GM19468 (cell line): ENCODE measurements at regions not wholly inside any gene's neighbourhood (a gene's known extent, or its start where the extent isn't known, plus 50 kb on each side); places are given as distances from the start of the nearest gene placed in this dataset.

ENCODE experiments used
- ATAC-seq: cut with Tn5 transposase; IDR thresholded peaks from one replicate; pipeline ENCODE4 v1.9.1; 2021; ENCODE audit warnings: mild to moderate bottlenecking, moderate library complexity, moderate number of reproducible peaks; ENCODE audit not compliant: unreplicated experiment; ENCODE audit errors: extremely low read depth

DNA sequence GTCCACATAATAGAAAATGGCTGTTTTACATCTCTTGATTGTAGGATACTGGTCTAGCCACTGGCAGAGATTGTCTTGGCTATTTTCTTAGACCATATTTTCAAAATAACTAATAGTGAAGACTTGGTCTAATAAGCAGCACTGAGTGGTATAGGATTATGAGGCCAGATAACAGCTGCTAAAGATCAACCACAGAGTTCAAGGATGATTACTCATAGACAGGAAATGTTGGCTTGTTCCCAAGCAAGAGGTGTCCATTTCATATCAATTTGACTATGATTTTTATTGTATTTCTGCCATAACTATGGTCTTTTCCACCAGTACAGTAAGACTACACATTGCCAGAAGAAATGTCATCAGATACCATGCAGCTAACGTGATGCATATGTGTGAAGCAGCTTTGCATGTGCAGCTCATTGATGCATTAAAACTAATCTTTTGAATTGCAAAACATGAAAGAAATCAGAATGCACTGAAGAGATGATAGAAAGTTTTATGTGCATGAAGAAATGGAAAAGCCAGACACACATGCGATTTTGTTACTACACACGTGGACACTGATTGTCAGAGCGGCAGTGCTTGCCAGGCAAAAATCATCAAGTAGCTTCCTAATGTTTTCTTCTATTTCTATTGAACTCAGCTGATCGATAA lies 693.3 kb downstream of the CDH11 start:
- no peak for ATAC-seq

- no peak for ATAC-seq
These were observed 695.7 kb downstream of the CDH11 start for GRCh38 chr16:64426131-64426666.

- no peak for ATAC-seq
These were observed 696.5 kb downstream of the CDH11 start for GRCh38 chr16:64425381-64425780.

- ATAC-seq = no peak
These were observed 699.6 kb downstream of the CDH11 start for GRCh38 chr16:64422259-64422658.

GRCh38 chr16:64421515-64421914 lies 700.3 kb downstream of the CDH11 start:
- no peak for ATAC-seq

DNA sequence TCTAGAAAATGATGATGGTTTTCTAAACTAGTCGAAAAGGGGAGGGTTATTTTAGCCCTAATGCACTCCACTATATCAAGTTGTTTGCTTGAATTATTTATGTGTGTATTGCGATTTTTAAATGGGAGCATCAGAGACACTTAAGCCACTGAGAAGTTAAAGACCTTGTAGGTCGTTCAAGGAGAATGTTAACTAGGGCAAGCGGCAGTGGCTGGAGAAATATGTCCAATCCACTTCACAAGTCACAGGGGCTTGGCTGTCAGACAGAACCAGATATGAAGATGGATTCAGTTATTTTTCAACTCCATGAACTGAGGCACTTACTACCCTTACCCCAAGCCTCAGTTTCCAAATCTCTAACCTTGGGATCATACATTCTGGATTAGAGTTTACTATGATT lies 702.0 kb downstream of the CDH11 start:
- no peak for ATAC-seq

DNA sequence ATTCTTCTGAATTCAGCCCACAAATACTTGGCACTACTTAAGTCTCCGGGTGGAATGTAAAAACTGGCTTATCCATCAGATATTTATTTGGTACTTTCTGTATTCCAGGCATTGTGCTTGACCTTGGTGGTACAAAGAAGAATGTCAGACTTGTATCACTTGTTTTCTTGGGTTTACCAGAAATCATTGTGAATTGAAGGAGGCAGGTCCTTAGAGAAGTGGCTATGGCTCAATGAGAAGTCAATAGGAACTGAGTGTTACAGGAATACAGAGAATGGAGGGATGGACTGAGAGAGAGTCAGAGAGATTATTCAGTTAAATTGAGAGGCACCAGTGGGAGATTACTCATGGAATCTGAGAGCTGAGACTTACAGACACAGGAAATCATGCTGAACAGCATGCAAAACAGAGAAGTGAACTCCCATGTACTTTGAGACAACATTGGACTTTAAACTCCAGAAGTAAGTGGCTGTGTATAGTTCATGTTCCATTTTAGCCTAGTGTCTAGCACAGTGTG lies 704.1 kb downstream of the CDH11 start:
- ATAC-seq = no peak

DNA sequence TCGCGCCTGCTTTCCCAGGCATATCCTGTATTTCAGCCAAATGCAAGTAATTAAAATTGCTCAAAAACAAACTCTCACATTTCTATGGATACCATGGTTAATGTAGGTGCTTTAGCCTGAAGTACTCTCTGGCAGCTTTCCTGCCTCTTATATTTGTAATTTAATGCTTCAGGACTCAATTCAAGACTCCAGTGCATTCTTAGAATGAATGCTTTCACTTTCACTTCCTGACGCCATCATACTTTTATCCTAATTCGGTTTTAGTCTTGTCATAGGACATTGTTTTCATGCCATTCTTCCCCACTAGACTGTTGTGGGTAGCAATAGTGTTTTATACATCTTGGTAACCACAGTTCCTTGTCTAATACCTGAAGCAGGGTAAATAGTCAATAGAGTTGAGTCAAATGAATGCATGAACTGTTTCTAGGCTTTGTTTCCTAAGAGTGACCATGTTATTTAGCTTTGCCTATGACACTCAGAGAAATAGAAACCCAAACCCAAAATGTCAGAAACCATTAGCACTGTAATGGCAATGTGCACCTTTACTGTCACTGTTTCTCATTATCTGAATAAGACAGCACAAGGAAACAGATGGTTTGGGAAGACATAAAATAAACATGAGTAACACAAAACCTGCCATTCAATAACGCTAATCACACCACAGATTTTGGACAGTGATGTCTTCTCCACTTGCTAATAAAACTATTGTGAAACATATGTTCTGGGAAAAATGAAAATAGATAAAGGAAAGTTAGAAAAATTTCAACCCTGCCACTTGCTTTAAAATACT lies 705.5 kb downstream of the CDH11 start:
- ATAC-seq = no peak

- no peak for ATAC-seq
These were observed 709.1 kb downstream of the CDH11 start for GRCh38 chr16:64412578-64413280.

DNA sequence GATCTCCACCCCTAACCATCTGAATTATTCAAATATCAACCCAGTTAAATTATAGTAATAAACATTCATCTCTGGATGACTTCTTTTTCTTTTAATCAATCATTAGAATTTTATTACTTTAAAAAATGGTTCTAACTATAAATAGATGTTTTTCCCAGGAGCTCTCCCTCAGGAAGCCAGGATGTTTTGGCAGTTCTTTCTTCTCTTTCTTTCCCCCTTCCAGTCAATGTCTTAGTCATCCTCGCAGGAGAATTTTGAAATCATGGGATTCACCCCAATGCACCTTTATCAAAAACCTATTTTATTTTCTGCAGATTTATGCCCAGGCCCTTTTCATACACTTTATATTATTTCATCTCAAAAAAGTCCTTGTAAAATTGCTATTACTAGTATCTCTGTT lies 711.6 kb downstream of the CDH11 start:
- ATAC-seq = no peak

- no peak for ATAC-seq
These were observed 712.1 kb downstream of the CDH11 start for GRCh38 chr16:64409783-64410210.

- ATAC-seq = no peak
These were observed 713.2 kb downstream of the CDH11 start for GRCh38 chr16:64408699-64409098.

GRCh38 chr16:64406770-64407181 lies 715.1 kb downstream of the CDH11 start:
- ATAC-seq = no peak

DNA sequence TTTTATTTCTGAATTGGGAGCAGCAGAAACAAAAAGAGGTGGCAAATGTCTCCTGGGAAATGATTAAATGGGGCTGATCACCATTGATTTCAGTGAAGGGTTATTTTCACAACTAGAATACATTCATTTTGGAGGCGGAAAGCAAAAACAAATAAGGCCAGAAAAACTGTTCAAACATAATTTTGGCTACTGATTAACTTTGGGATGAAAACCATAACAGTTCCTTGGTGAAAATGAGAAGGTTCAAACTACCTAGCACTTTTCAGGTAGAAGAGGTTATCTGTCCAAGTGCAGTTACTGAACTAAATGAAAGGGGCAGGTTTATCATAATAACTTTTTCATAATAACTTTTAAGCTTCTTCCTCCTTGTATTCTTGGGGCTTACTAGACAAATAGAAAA lies 718.5 kb downstream of the CDH11 start:
- ATAC-seq = no peak

DNA sequence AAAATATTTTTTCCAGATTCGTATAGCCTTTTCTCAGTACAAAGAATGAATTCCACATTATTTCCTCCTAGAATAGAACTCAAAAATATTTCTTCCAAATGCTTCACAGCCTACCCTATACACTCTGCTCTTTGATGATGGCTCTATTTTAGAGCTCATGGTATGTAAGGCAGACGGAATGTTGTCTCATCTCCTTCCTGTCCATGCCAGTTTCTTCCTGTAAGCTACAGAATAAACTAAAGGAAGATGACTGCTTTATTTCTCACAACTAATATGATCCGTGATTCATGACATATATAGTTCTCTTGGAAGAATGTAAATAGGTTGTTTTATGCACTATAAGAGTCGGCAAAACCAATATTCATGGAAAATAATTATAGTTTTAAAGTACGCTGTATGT lies 723.1 kb downstream of the CDH11 start:
- no peak for ATAC-seq

GRCh38 chr16:64397945-64398508 lies 723.8 kb downstream of the CDH11 start:
- no peak for ATAC-seq

DNA sequence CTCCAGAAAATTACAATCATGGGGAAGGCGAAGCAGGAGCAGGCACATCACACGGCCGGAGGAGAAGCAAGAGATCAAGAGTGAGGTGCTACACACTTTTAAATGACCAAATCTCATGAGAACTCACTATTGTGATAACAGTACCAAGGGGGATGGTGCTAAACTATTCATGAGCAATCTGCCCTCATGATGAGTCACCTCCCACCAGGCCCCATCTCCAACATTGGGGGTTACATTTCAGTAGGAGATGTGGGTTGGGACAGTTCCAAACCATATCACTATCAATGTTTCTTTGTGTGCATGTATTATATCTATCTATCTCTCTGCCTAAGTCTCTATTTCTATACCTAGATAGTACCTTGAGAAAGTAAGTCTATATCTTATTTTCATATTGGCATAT lies 724.8 kb downstream of the CDH11 start:
- no peak for ATAC-seq

- ATAC-seq = no peak
These were observed 727.8 kb downstream of the CDH11 start for GRCh38 chr16:64394061-64394460.

GRCh38 chr16:64392456-64392855 lies 729.4 kb downstream of the CDH11 start:
- ATAC-seq = no peak

DNA sequence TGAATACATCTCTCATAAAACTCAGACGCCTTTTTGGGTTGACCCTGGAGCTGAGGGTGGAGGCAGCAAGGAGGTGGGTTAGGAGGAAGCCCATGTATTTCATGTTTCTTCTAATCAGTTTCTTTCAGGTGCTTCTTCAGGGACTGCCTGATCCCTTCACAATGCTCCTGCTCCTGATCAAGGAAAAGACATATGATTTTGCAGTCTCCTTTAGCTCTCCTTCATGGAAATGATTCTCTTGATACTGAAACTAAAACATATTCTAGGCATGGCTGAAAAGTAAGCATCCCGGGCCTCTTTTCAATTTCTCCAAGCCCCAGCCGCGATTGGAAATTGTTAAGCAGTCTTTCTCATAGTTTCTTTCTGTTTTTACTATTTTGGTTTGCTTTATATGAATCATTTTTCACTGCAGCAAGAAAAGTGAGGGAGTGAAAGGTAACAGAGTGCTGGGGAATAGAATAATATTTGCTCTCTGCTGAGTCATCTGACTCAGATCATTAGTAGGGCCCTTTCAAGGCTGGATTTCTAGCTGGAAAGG lies 730.7 kb downstream of the CDH11 start:
- ATAC-seq = no peak
